ENCODE measurements at regions not wholly inside any gene's neighbourhood (a gene's known extent, or its start where the extent isn't known, plus 50 kb on each side); places are given as distances from the start of the nearest gene placed in this dataset.

- DNase-seq (ENCODE audit: low read depth): no peak
- TF ChIP-seq CTCF (IDR thresholded peaks at IDR 0.05; ENCODE audit: control insufficient read depth, extremely low read depth, insufficient read depth): no peak
- no peak overlapping the region for H3K4me3 ChIP-seq (ENCODE audit: low read depth, low read length)
These were observed 620.0 kb upstream of the ZNF385D start for GRCh38 chr3:22371036-22371435.

- TF ChIP-seq CTCF (IDR thresholded peaks at IDR 0.05; ENCODE audit: control insufficient read depth, extremely low read depth, insufficient read depth): no peak
- DNase-seq (ENCODE audit: low read depth): no peak
- H3K4me3 ChIP-seq (ENCODE audit: low read depth, low read length): no peak overlapping the region
These were observed 620.7 kb upstream of the ZNF385D start for GRCh38 chr3:22371607-22372291.

GRCh38 chr3:22372292-22373062 is 621.5 kb upstream of the ZNF385D start:
- DNase-seq (ENCODE audit: low read depth): no peak
- no peak for TF ChIP-seq CTCF (IDR thresholded peaks at IDR 0.05; ENCODE audit: control insufficient read depth, extremely low read depth, insufficient read depth)
- no peak overlapping the region for H3K4me3 ChIP-seq (ENCODE audit: low read depth, low read length)

GRCh38 chr3:22373182-22373581 is 622.2 kb upstream of the ZNF385D start:
- H3K4me3 ChIP-seq (ENCODE audit: low read depth, low read length): no peak overlapping the region
- TF ChIP-seq CTCF (IDR thresholded peaks at IDR 0.05; ENCODE audit: control insufficient read depth, extremely low read depth, insufficient read depth): no peak
- no peak for DNase-seq (ENCODE audit: low read depth)

- no peak overlapping the region for H3K4me3 ChIP-seq (ENCODE audit: low read depth, low read length)
- no peak for TF ChIP-seq CTCF (IDR thresholded peaks at IDR 0.05; ENCODE audit: control insufficient read depth, extremely low read depth, insufficient read depth)
- no peak for DNase-seq (ENCODE audit: low read depth)
These were observed 622.8 kb upstream of the ZNF385D start for GRCh38 chr3:22373827-22374226.

GRCh38 chr3:22377421-22377820 is 626.4 kb upstream of the ZNF385D start:
- TF ChIP-seq CTCF (IDR thresholded peaks at IDR 0.05; ENCODE audit: control insufficient read depth, extremely low read depth, insufficient read depth): no peak
- H3K4me3 ChIP-seq (ENCODE audit: low read depth, low read length): no peak overlapping the region
- no peak for DNase-seq (ENCODE audit: low read depth)

Data from LNCaP clone FGC (cell line).